Hematopoietic multipotent progenitor cell treated with erythropoietin and hydrocortisone succinate and interleukin-3 and kit ligand, for 6 days (in vitro differentiated cells): ENCODE measurements at regions not wholly inside any gene's neighbourhood (a gene's known extent, or its start where the extent isn't known, plus 50 kb on each side); places are given as distances from the start of the nearest gene placed in this dataset.
"Not testable (repeated sequence)": the region's sequence is repeated elsewhere in the genome, so short reads cannot be mapped to it uniquely, and the experiment has no call there.

Experiments
- DNase-seq: peaks from one replicate; pipeline ENCODE4 v3.0.0-alpha.2; 2015

GRCh38 chr20:48057739-48058138 lies 272.5 kb upstream of the SULF2 start:
- DNase-seq: no peak

- DNase-seq: no peak
These were observed 272.0 kb upstream of the SULF2 start for GRCh38 chr20:48057251-48057650.

GRCh38 chr20:48056218-48056617 lies 270.9 kb upstream of the SULF2 start:
- DNase-seq: no peak

- no peak for DNase-seq
These were observed 268.8 kb upstream of the SULF2 start for GRCh38 chr20:48054051-48054450.

GRCh38 chr20:48052475-48052835 lies 267.2 kb upstream of the SULF2 start:
- DNase-seq: no peak

- DNase-seq: no peak
These were observed 266.7 kb upstream of the SULF2 start for GRCh38 chr20:48051794-48052474.

- DNase-seq: no peak
These were observed 264.4 kb upstream of the SULF2 start for GRCh38 chr20:48049641-48050040.

GRCh38 chr20:48049171-48049570 lies 263.9 kb upstream of the SULF2 start:
- DNase-seq: no peak

GRCh38 chr20:48047447-48047846 lies 262.2 kb upstream of the SULF2 start:
- no peak for DNase-seq

GRCh38 chr20:48042628-48043027 lies 257.3 kb upstream of the SULF2 start:
- no peak for DNase-seq

- DNase-seq: no peak
These were observed 255.9 kb upstream of the SULF2 start for GRCh38 chr20:48041078-48041780.

- DNase-seq: no peak
These were observed 255.2 kb upstream of the SULF2 start for GRCh38 chr20:48040491-48040890.

GRCh38 chr20:48040051-48040450 lies 254.8 kb upstream of the SULF2 start:
- DNase-seq: no peak

- DNase-seq: no peak
These were observed 254.2 kb upstream of the SULF2 start for GRCh38 chr20:48039514-48039913.

GRCh38 chr20:48038713-48039112 lies 253.4 kb upstream of the SULF2 start:
- no peak for DNase-seq

- not testable (repeated sequence) for DNase-seq
These were observed 252.5 kb upstream of the SULF2 start for GRCh38 chr20:48037798-48038197.

GRCh38 chr20:48035961-48036731 lies 250.9 kb upstream of the SULF2 start:
- no peak for DNase-seq

GRCh38 chr20:48034751-48035150 lies 249.5 kb upstream of the SULF2 start:
- DNase-seq: no peak

GRCh38 chr20:48033005-48033404 lies 247.7 kb upstream of the SULF2 start:
- DNase-seq: not testable (repeated sequence)

- DNase-seq: no peak
These were observed 245.8 kb upstream of the SULF2 start for GRCh38 chr20:48031122-48031521.

GRCh38 chr20:48026981-48027592 lies 241.8 kb upstream of the SULF2 start:
- DNase-seq: no peak

- no peak for DNase-seq
These were observed 240.4 kb upstream of the SULF2 start for GRCh38 chr20:48025661-48026060.

GRCh38 chr20:48025051-48025515 lies 239.8 kb upstream of the SULF2 start:
- DNase-seq: no peak
